ENCODE measurements at regions not wholly inside any gene's neighbourhood (a gene's known extent, or its start where the extent isn't known, plus 50 kb on each side); places are given as distances from the start of the nearest gene placed in this dataset.
"Not testable (repeated sequence)": the region's sequence is repeated elsewhere in the genome, so short reads cannot be mapped to it uniquely, and the experiment has no call there.

DNA sequence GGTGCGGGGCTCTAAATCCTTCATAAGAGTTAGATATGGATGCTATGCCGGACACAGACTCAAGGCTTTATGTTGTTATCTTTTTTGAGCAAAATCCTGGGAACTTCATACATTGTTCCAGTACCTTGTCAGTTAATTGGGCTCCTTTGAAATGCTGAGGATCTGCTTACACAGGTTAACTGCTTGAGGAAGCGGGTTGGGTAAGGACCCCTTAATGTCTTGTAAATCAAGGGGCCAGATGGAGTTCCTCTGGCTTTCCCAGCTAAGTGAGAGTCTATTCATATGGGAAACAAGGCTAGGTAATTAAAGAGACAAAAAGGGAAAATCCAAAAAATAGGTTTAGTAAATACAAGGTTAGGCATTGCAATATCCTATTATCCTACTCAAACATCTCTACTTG, 141.5 kb downstream of the OR2B2 start:
- no peak for DNase-seq

GRCh38 chr6:27768556-27768955, 143.6 kb downstream of the OR2B2 start:
- DNase-seq = no peak

GRCh38 chr6:27767851-27768250, 144.3 kb downstream of the OR2B2 start:
- no peak for DNase-seq

DNA sequence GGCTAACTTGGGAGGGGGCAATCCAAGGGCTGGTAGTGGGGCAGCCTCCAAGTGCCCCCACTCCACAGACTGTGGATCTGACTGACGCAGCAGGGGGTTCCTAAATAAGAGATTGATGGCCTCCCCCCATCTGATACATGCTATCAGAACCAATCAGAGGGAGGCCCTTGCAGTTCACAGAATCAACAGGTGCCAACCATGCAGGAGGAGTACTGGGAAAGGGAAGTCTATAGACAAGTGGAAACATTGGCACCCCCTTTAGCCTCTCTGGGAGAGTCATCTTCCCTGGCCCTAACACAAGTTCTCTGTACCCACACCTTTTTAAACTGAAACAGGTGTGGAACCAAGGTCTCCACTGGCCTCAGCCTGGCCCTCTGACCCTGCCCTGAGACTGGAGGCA, 145.8 kb downstream of the OR2B2 start:
- DNase-seq = no peak

- no peak for DNase-seq
Measured at GRCh38 chr6:27765028-27765590, 147.1 kb downstream of the OR2B2 start.

- no peak for DNase-seq
Measured at GRCh38 chr6:27761391-27761790, 150.8 kb downstream of the OR2B2 start.

DNA sequence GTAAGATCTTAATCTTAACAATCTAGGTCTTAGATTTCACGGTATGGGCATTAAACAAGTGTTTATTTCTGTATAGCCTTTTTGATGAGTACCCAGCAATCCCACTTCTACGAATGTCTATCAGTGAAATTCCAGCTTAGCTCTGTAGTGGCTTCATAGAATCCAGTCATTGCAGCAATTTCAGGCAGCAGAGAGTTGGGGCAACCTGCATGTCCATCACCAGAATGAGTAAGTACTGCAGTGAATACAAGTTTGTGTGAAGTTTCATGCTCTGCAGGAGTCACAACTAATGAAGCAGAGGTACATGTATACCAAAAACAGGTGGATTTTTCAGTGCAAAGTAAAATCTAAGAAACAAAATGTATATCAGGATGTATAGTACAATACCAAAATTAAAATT, 151.7 kb downstream of the OR2B2 start:
- no peak for DNase-seq

- no peak for DNase-seq
Measured at GRCh38 chr6:27759930-27760329, 152.3 kb downstream of the OR2B2 start.

GRCh38 chr6:27758491-27758890, 153.7 kb downstream of the OR2B2 start:
- DNase-seq = no peak

DNA sequence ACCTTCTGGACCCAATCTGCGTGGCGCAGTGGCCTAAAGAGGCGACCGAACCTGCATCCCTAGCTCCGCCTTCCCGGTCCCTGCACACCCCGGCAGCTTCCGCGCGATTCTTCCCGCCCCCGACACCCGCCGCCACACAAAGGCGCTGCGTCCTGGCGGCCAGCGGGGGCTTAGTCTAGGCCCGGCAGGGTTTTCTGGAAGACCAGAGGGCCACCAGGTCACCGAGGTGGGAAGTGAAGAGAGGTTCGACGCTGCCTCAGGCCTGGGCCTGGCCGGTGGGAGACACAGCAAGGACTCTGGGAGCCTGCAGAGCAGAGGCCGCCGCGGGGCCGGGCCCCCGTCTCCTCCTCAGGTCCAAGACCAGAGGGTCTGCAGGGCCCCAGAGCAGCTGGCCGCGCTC, 154.9 kb downstream of the OR2B2 start:
- no peak for DNase-seq

- DNase-seq = no peak
Measured at GRCh38 chr6:27755768-27756167, 156.4 kb downstream of the OR2B2 start.

GRCh38 chr6:27754408-27754782, 157.8 kb downstream of the OR2B2 start:
- DNase-seq = no peak

GRCh38 chr6:27753668-27754407, 158.4 kb downstream of the OR2B2 start:
- peak; percentile 47 for DNase-seq

DNA sequence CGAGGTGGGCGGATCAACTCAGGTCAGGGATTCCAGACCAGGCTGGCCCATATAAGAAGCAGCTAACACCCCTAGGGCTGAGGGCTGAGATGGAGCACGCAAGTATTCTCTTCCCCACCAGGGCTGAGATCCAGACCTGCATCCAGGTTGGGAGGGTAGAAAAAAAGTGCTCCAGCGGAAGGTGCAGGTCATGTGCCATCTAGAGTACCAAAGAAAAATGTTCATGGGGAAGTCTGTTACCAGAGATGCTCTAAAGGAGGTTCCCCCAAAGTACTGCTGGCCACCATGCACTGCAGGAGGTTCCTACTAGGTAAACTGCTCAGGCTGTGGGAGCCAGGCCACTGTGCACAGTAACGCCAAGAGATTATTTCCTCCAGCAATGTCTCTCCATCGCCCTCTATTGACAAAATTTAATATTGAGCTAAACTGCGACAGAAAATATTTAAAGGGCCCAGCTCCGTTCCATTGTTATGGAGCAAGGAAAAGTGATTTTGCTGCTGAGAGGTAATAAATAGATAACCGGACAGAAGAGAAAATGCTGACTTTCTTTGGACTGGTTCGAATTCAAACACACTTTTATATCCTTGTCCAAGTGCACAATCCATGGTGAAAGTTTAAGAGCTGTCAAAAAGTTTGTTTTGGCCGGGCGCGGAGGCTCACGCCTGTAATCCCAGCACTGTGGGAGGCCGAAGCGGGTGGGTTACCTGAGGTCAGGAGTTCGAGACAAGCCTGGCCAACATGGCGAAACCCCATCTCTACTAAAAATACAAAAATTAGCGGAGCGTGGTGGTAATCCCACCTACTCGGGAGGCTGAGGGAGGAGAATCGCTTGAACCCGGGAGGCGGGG, 159.9 kb downstream of the OR2B2 start:
- peak; percentile 69 for DNase-seq

GRCh38 chr6:27748661-27749060, 163.5 kb downstream of the OR2B2 start:
- no peak for DNase-seq

GRCh38 chr6:27747637-27748036, 164.6 kb downstream of the OR2B2 start:
- no peak for DNase-seq

GRCh38 chr6:27746860-27747259, 165.3 kb downstream of the OR2B2 start:
- DNase-seq = not testable (repeated sequence)

GRCh38 chr6:27743787-27744186, 168.4 kb downstream of the OR2B2 start:
- DNase-seq = no peak

- no peak for DNase-seq
Measured at GRCh38 chr6:27742833-27743573, 169.2 kb downstream of the OR2B2 start.

DNA sequence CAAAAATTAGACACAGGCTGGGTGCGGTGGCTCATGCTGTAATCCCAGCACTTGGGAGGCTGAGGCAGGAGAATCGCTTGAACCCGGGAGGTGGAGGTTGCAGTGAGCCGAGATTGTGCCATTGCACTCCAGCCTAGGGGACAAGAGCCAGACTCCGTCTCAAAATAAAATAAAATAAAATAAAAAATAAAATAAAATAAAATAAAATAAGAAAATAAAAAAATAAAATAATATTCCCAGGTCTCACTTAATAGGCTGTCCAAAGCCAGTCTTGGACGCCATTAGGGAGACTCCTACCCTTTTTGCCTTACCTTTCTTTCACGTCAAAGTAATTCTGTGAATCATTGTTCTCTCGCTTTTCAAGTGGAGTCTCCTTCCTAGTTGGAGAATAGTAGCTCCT, 172.3 kb downstream of the OR2B2 start:
- DNase-seq = not testable (repeated sequence)

- no peak for DNase-seq
Measured at GRCh38 chr6:27736686-27737085, 175.5 kb downstream of the OR2B2 start.

GRCh38 chr6:27728442-27728841, 183.8 kb downstream of the OR2B2 start:
- no peak for DNase-seq

- DNase-seq = no peak
Measured at GRCh38 chr6:27726619-27727023, 185.6 kb downstream of the OR2B2 start.

All from NCI-H2081 treated with DMSO at 0.1 percent for 48 hours (cell line).